Heart right ventricle (tissue), 16 donors: ENCODE measurements at regions not wholly inside any gene's neighbourhood (a gene's known extent, or its start where the extent isn't known, plus 50 kb on each side); places are given as distances from the start of the nearest gene placed in this dataset.
A peak's percentile ranks its signal among the peaks of the same experiment; 100 is the strongest.

Source experiments
- ATAC-seq, 8 donors: fragments of 200-7000 bp; cut with Tn5 transposase; one replicate each; pipeline ENCODE4 v1.9.1; 2020; ENCODE audit warnings: mild to moderate bottlenecking in 8 of 8, moderate library complexity in 8 of 8, moderate number of reproducible peaks in 1 of 8
- DNase-seq, 2 donors: peaks; one replicate each; pipeline ENCODE4 v3.0.0-alpha.2; 2020
- H3K27ac ChIP-seq, 10 donors: fragments of 200-600 bp; sonication (generic) in 2 of 10; one replicate each; pipeline versions ENCODE4 v1.5.0 to v1.8.0; 2020 to 2022; ENCODE audit warnings: mild to moderate bottlenecking in 3 of 10
- H3K27me3 ChIP-seq, 7 donors: fragments of 200-600 bp; one replicate each; pipeline ENCODE4 v1.8.0; 2021 to 2022; ENCODE audit warnings: mild to moderate bottlenecking in 2 of 7
- H3K36me3 ChIP-seq, 9 donors: fragments of 200-600 bp; sonication (generic) in 1 of 9; one replicate each; pipeline versions ENCODE4 v1.5.0 to v1.8.0; 2020 to 2022; ENCODE audit warnings: mild to moderate bottlenecking in 2 of 9
- H3K4me1 ChIP-seq, 9 donors: fragments of 200-600 bp; sonication (generic) in 1 of 9; one replicate each; pipeline versions ENCODE4 v1.5.0 to v1.8.0; 2020 to 2022; ENCODE audit warnings: mild to moderate bottlenecking in 4 of 9
- H3K4me3 ChIP-seq, 10 donors: fragments of 200-600 bp; sonication (generic) in 2 of 10; one replicate each; pipeline versions ENCODE4 v1.5.0 to v1.8.0; 2020 to 2022; ENCODE audit warnings: mild to moderate bottlenecking in 7 of 10, moderate library complexity in 2 of 10
- H3K9me3 ChIP-seq, 11 donors: fragments of 200-600 bp in 10 of 11; sonication (generic) in 2 of 11; one replicate each; pipeline versions ENCODE4 v1.5.0 to v1.8.0; 2013 to 2022; ENCODE audit warnings: mild to moderate bottlenecking in 2 of 11, control low read depth in 1 of 11, moderate library complexity in 1 of 11
- WGBS, 2 donors: extraction: QIAGEN DNeasy Blood & Tissue Kit; methylation state at CpG; one replicate each; pipeline ENCODE4 v1.1.7; 2013; ENCODE audit warnings: inconsistent platforms in 1 of 2; 5-methylcytosine and 5-hydroxymethylcytosine counted together
- intact Hi-C, 10 donors: fragments of 100-400 bp; cut with DNase I; formaldehyde crosslinking; loops; one replicate each; pipeline versions ENCODE4 v1.11.1 to v1.14.2; 2022
- TF ChIP-seq, protein P1 (sequence below), 9 donors: fragments of 200-600 bp; sonication (generic) in 2 of 9; IDR thresholded peaks; one replicate each; pipeline versions ENCODE4 v1.5.0 to v1.8.0; 2021 to 2022; ENCODE audit warnings: antibody characterized with exemption in 9 of 9, mild to moderate bottlenecking in 5 of 9, moderate library complexity in 1 of 9
- donor health status: Arrhythmogenic right ventricular cardiomyopathy.
- donor health status: ischemic (EF 13 %, LVEDD 7.1; RV severe dilation, severe dysfunction).
- donor health status: healthy with polysubstance abuse.
- donor health status: DM: no; HTN: yes; CAD: no.
- donor health status: DM: no; HTN: no; CAD: no.
- donor health status: ischemic (EF 25% LVEDD 6.9; RV normal size, moderate dysfunction).
- donor health status: ischemic (EF 25% LVEDD 5.7; RV mildly dilated, moderate dysfunction).
- donor health status: healthy.
- donor health status: DM: yes; HTN: yes; CAD: no.
- donor health status: Ischemic cardiomyopathy.
- donor health status: ischemic (EF 35%, LVEDD 5.7; RV mildly dilated, moderate dysfunction).
- donor health status: nonischemic (EF 11% LVEDD 7.7; RV severe dilation, severe dysfunction).
- donor health status: DM: yes; HTN: yes; CAD: no.
- donor health status: PGD.
- donor health status: ischemic (EF 29% LVEDD 5.4; RV normal size, mild dysfunction).
- donor health status: nonischemic (EF 23%, LVEDD 6.1; RV moderate dilation, normal function).

DNA sequence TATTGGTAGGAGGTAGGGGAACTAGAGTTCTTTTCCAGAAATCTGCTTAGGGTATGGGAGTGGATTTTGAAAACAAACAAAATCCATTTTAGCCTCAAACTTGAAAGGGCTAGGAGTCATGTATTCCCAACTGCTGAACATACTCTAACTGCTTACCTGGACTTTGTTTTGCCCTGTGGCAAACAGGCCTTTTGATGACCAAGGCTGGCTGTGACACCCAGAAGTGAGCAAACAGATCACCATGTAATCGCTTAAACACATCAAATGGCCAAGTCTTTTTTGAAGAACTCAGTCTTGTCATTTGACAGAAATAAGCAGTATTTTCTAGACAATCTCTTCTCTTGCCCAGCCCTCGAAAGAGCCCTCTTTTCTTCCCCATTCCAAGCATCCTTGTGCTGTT is 203.4 kb downstream of the KIT start:
- Histone ChIP-seq H3K9me3 (no peaks in the 10 kb centered on the region), H3K27ac (no peak overlapping the region), H3K4me3 (no peak overlapping the region), H3K36me3 (no peaks in the 10 kb centered on the region), H3K4me1 (peaks cover 0 to 5% (median 0%) of the 10 kb centered on the region in 9 donors), H3K27me3 (no peaks in the 10 kb centered on the region)
- ATAC-seq, result no peak
- intact Hi-C loops, result no loop called here
- DNase-seq, result no peak
- TF ChIP-seq, protein P1, sequence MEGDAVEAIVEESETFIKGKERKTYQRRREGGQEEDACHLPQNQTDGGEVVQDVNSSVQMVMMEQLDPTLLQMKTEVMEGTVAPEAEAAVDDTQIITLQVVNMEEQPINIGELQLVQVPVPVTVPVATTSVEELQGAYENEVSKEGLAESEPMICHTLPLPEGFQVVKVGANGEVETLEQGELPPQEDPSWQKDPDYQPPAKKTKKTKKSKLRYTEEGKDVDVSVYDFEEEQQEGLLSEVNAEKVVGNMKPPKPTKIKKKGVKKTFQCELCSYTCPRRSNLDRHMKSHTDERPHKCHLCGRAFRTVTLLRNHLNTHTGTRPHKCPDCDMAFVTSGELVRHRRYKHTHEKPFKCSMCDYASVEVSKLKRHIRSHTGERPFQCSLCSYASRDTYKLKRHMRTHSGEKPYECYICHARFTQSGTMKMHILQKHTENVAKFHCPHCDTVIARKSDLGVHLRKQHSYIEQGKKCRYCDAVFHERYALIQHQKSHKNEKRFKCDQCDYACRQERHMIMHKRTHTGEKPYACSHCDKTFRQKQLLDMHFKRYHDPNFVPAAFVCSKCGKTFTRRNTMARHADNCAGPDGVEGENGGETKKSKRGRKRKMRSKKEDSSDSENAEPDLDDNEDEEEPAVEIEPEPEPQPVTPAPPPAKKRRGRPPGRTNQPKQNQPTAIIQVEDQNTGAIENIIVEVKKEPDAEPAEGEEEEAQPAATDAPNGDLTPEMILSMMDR (IDR thresholded peaks at IDR 0.05), result no peak
- WGBS, 2 donors, result 92 to 93% methylated on average over 2 of the region's 2 CpGs

DNA sequence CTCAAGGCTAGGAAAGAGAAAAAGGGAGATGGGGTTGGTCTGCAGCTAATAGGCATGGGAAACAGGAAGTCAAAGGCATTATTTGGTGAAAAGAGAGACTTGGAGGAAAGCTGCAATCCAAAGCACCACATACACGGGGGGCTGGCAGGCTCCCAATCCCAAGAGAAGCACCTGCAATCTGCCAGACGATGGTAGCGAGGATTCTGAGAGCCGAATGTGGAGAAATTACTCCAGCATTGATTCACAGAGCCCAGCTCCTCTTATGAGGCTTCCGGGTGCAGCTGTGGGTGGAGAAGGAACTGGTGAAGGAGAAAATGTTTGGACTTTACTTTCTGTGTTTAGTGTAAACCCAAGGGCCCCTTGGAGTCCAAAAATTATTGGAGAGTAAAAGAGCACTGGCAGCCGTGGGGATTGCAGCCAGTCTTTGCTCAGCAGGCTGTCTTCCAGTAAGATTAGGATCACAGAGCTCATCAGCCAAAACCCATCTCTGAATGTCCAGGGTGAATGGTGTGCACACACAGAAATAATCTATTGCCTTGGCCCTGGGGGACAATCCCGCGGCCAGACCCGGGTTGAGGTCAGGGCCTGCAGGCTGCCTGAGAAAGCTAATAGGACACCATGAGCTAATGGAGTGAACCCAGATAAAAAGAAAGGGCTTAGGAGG is 197.6 kb downstream of the KIT start:
- H3K27me3 ChIP-seq, result no peaks in the 10 kb centered on the region
- TF ChIP-seq, protein P1 (IDR thresholded peaks at IDR 0.05), result no peak
- no peaks in the 10 kb centered on the region for H3K9me3 ChIP-seq
- H3K4me1 ChIP-seq, result peaks cover 0 to under 1% (median 0%) of the 10 kb centered on the region in 9 donors
- H3K27ac ChIP-seq, result no peak overlapping the region
- intact Hi-C loops, result loop anchor here in 1 of 10 donors (10.0 kb wide), 1 partner anchor 201 kb away; the partner anchor contains the start of gene KIT
- 68 to 70% methylated on average over 9 of the region's 9 CpGs for WGBS, 2 donors
- no peak for DNase-seq
- peak in 2 of 8 donors; percentile 7 to 24 for ATAC-seq
- H3K36me3 ChIP-seq, result no peaks in the 10 kb centered on the region
- no peak overlapping the region for H3K4me3 ChIP-seq

DNA sequence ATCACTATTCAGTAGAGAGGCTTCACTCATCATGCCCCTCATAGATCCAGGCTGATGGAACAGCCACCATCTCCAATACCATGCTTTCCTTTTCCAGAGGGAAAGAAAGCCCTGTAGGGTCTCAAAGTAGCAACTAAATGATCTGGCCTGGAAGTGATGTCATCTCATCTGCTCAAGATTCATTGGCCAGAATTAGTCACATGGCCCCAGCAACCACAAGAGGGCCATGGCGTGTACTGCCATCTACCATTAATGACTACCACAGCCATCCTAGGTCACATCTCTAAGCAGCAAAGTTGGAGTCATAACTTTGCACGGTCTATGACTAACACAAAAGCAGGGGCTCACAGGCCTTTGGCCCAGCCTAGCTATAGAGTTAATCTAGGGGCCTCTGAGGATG is 194.8 kb downstream of the KIT start:
- intact Hi-C loops, result loop anchor here in 1 of 10 donors (10.0 kb wide), 1 partner anchor 198 kb away; the partner anchor contains the start of gene KIT
- TF ChIP-seq, protein P1 (IDR thresholded peaks at IDR 0.05), result no peak

DNA sequence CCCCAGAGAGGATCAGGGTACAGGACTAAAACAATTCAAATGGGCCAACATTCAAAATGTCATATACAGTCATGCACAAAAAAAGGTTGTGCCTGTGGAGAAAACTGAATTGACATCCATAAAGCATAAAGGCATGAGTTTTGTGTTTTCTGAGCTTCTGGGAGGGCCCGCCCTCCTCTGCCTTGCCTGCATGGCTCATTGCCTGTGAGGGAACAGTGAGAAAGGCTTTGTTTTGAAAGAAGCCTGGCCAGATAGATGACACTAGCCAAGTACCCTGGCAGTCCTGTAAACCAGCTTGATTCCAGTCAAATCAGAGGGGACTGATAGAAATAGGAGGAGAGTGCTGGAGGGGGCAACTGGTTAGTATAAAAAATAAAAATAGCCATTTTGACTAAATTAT is 194.3 kb downstream of the KIT start:
- Histone ChIP-seq H3K36me3 (no peaks in the 10 kb centered on the region), H3K4me3 (no peak overlapping the region), H3K27ac (no peak overlapping the region), H3K4me1 (no peaks in the 10 kb centered on the region), H3K27me3 (no peaks in the 10 kb centered on the region), H3K9me3 (no peaks in the 10 kb centered on the region)
- intact Hi-C loops, result loop anchor here in 1 of 10 donors (10.0 kb wide), 1 partner anchor 197 kb away; the partner anchor contains the start of gene KIT
- no peak for ATAC-seq
- TF ChIP-seq, protein P1 (IDR thresholded peaks at IDR 0.05), result no peak
- 96 to 100% methylated on average over 1 of the region's 1 CpG for whole genome bisulfite sequencing, 2 donors
- DNase-seq, result no peak

More for the DNA sequence above, 194.8 kb downstream of the KIT start:
- no peak overlapping the region for H3K27ac ChIP-seq
- WGBS, 2 donors, result 96% methylated on average over 2 of the region's 2 CpGs
- no peak overlapping the region for H3K4me3 ChIP-seq
- no peaks in the 10 kb centered on the region for H3K9me3 ChIP-seq
- no peaks in the 10 kb centered on the region for H3K36me3 ChIP-seq
- H3K27me3 ChIP-seq, result no peaks in the 10 kb centered on the region
- H3K4me1 ChIP-seq, result no peaks in the 10 kb centered on the region
- DNase-seq, result no peak
- ATAC-seq, result no peak
